AG04450 (cell line): ENCODE measurements at regions not wholly inside any gene's neighbourhood (a gene's known extent, or its start where the extent isn't known, plus 50 kb on each side); places are given as distances from the start of the nearest gene placed in this dataset.

Experiments used
- CTCF ChIA-PET: fragments of 300-600, 350-600 bp; formaldehyde crosslinking; extraction: SDS; loops from one replicate; lab custom pipeline; 2022; ENCODE audit warnings: antibody characterized with exemption, inconsistent platforms; lab: Charles Lee
- POLR2A ChIA-PET: fragments of 350-600 bp; formaldehyde crosslinking; extraction: SDS; loops from one replicate; lab custom pipeline; 2021; ENCODE audit warnings: antibody characterized with exemption, inconsistent platforms; lab: Yijun Ruan, JAX
- DNase-seq: peaks from one replicate; pipeline ENCODE4 v3.0.0-alpha.2; 2011; ENCODE audit warnings: low read depth, low spot score
- H3K27ac ChIP-seq: one replicate; pipeline ENCODE4 v1.5.1; 2012; ENCODE audit warnings: low read depth, low read length, control low read depth
- H3K27me3 ChIP-seq: one replicate; pipeline ENCODE4 v1.6.0; 2012; ENCODE audit warnings: low read length; ENCODE audit not compliant: control insufficient read depth, insufficient read depth
- H3K4me3 ChIP-seq: 2 replicates; pipeline ENCODE4 v1.5.1; 2011; ENCODE audit warnings: mild to moderate bottlenecking, low read depth, low read length, control low read depth
- H3K9me3 ChIP-seq: 2 replicates; pipeline ENCODE4 v1.5.1; 2012; ENCODE audit warnings: low read length; ENCODE audit not compliant: control insufficient read depth, insufficient read depth
- TF ChIP-seq, protein P1 (sequence below): IDR thresholded peaks from 2 replicates; pipeline ENCODE4 v1.5.1; 2011; ENCODE audit warnings: low read depth, low read length, control low read depth, inconsistent platforms

DNA sequence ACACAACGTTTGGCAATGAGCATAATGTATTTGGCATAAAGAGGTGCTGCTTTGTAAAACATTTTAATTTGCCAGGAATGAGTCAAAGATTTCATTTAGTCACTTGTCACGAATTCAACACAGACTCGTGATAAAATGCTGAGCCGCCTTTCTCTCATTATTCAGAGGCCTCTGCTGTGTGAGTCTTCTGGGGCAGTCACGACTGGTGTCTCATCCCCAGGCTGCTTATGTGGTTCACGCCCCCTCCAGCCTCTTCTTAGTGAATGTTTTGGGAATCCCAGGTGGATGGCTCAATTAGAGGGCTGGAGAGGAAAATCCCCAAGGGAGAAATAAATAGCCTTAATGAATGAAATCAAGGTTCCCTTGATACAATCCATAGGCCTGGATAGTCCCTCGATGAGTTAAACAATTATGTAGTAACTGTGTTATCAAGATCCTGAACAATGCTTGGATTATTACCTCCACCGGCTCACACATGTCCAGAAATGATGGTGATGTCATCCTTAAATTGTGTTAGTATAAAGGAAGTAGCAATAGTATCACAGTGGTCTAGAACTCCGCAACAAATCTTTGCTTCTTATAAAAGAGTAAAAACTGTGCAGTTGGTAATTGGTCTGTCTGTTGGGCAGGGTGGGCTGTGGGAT, 192.1 kb upstream of the ADAMTS16 start:
- ChIA-PET CTCF (no interaction called here), POLR2A (no interaction called here)
- peaks cover 30% of the 10 kb centered on the region for H3K9me3 ChIP-seq
- DNase-seq = no peak
- no peaks in the 10 kb centered on the region for H3K27me3 ChIP-seq
- no peak overlapping the region for H3K4me3 ChIP-seq
- TF ChIP-seq, protein P1, sequence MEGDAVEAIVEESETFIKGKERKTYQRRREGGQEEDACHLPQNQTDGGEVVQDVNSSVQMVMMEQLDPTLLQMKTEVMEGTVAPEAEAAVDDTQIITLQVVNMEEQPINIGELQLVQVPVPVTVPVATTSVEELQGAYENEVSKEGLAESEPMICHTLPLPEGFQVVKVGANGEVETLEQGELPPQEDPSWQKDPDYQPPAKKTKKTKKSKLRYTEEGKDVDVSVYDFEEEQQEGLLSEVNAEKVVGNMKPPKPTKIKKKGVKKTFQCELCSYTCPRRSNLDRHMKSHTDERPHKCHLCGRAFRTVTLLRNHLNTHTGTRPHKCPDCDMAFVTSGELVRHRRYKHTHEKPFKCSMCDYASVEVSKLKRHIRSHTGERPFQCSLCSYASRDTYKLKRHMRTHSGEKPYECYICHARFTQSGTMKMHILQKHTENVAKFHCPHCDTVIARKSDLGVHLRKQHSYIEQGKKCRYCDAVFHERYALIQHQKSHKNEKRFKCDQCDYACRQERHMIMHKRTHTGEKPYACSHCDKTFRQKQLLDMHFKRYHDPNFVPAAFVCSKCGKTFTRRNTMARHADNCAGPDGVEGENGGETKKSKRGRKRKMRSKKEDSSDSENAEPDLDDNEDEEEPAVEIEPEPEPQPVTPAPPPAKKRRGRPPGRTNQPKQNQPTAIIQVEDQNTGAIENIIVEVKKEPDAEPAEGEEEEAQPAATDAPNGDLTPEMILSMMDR = no peak
- H3K27ac ChIP-seq = no peak overlapping the region

GRCh38 chr5:4949108-4949507, 191.0 kb upstream of the ADAMTS16 start:
- Histone ChIP-seq H3K27me3 (no peaks in the 10 kb centered on the region), H3K4me3 (no peak overlapping the region), H3K27ac (no peak overlapping the region), H3K9me3 (peaks cover 23% of the 10 kb centered on the region)
- TF ChIP-seq, protein P1 = no peak
- ChIA-PET CTCF (no interaction called here), POLR2A (no interaction called here)
- no peak for DNase-seq

DNA sequence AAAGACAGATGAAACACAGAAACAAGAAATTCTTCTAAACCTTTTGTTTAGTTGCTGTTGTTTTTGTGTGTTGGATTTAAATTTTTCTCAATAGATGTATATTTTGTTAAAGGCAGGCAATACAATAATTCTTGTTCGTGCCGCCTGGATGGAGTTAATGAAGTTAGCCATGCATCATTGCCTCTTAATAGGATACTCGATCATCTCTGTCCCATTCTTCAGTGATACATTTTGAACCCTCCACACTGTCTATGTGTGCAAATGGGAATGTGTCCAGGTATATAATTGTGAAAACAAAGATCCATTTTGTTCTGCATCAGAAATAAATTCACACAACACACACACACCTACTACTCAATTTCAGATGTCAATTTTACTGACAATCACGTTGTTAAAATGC, 186.6 kb upstream of the ADAMTS16 start:
- no peak overlapping the region for H3K4me3 ChIP-seq
- peaks cover 22% of the 10 kb centered on the region for H3K9me3 ChIP-seq
- POLR2A ChIA-PET = no interaction called here
- no peaks in the 10 kb centered on the region for H3K27me3 ChIP-seq
- CTCF ChIA-PET = no interaction called here
- TF ChIP-seq, protein P1 = no peak
- no peak for DNase-seq
- H3K27ac ChIP-seq = no peak overlapping the region

GRCh38 chr5:4954048-4954447, 186.1 kb upstream of the ADAMTS16 start:
- no peak overlapping the region for H3K4me3 ChIP-seq
- ChIA-PET POLR2A (no interaction called here), CTCF (no interaction called here)
- TF ChIP-seq, protein P1 = no peak
- no peaks in the 10 kb centered on the region for H3K27me3 ChIP-seq
- H3K9me3 ChIP-seq = peaks cover 24% of the 10 kb centered on the region
- no peak overlapping the region for H3K27ac ChIP-seq
- DNase-seq = no peak

- Histone ChIP-seq H3K27me3 (no peaks in the 10 kb centered on the region), H3K9me3 (peaks cover 8% of the 10 kb centered on the region), H3K4me3 (no peak overlapping the region), H3K27ac (no peak overlapping the region)
- ChIA-PET POLR2A (no interaction called here), CTCF (no interaction called here)
- no peak for DNase-seq
- TF ChIP-seq, protein P1 = no peak
These were observed 176.9 kb upstream of the ADAMTS16 start for GRCh38 chr5:4963265-4963664.
